HG03575 (cell line): ENCODE measurements at regions not wholly inside any gene's neighbourhood (a gene's known extent, or its start where the extent isn't known, plus 50 kb on each side); places are given as distances from the start of the nearest gene placed in this dataset.

Experiments
- ATAC-seq: cut with Tn5 transposase; IDR thresholded peaks from one replicate; pipeline ENCODE4 v1.9.1; 2021; ENCODE audit not compliant: unreplicated experiment, insufficient number of reproducible peaks, low FRiP score; ENCODE audit errors: extremely low read depth

DNA sequence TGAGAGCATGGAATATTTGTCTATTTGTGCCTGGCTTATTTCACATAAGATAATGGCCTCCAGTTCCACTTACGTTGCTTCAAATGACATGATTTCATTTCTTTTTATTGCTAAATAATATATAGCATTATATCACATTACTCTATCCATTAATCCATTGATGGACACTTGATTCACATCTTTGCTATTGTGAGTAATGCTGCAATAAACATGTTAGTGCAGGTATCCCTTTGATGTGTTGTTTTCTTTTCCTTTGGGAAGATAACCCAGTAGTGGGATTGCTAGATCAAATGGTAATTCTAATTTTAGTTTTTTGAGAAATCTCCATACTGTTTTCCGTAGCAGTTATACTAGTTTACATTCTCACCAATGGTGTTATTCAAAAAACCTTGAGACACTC lies 1343.3 kb upstream of the TMEFF2 start:
- ATAC-seq = no peak

DNA sequence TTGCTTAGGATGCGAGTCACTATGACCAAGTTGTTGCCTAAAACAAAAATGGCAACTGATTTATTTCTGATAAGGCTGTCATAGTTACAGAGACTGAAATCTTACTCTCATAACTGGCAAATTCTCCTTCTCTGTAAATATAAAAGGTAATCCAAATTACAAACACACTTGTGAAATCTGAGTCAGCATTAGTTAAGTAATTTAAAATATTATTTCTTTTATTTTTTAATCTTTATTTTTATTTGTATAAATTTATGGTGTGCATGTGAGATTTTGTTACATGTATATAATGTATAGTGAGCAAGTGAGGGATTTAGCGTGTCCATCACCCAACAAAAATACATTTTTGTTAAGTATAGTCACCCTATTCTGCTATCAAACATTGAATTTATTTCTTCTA lies 1342.8 kb upstream of the TMEFF2 start:
- no peak for ATAC-seq

DNA sequence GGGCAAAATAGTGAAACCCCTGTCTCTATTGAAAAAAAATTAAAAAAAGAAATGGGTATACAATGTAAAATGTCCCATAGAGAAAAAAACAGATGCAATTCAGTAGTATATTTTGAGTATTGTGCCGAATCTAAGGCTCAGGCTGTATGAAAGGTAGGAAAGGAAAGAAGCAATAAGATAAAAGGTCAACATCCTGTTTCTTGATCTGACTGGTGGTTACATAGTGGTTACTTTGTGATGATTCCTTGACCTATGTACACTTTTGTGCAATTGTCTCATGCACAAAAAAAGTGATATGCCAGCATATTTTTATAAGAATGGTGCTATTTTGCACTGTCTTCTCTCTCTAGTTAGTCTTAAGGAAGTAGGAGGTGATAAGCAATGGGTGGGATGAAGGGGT lies 1333.7 kb upstream of the TMEFF2 start:
- ATAC-seq = no peak

DNA sequence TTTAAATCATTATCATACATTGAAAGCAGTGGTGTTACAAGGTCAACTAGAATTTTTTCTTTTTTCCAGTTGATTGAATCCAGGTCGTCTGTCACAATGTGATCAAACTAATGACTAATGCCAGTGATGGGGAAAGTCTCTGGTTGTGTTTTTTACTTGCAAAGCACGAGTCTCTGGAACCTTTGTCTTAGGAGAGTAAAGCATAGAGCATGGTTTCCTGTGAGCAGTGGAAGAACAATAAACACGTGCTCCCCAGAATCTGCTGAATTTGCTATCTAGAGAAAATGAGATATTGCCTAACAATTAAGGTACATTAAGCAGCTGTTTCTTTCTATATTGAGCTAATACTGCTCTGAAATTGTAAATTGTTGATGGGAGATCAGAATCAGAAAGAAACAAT lies 1332.4 kb upstream of the TMEFF2 start:
- ATAC-seq = no peak

DNA sequence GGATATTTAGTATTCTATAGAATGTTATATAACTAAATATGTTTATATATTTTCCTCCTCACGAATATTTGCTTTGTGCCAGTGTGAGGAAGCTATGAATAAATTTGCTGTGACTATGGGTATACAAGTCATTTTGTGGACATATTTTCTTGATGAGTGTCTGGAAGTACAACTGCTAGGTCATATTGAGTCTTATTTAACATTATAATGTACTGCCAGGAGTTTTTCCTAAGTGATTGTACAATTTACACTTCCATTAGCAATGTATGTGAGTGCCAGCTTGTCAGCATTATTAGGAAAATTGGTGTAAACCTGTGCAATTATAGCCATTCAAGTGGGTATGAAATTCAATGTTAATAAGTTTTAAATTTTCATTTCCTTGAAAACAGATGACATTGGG lies 1328.9 kb upstream of the TMEFF2 start:
- ATAC-seq = no peak

DNA sequence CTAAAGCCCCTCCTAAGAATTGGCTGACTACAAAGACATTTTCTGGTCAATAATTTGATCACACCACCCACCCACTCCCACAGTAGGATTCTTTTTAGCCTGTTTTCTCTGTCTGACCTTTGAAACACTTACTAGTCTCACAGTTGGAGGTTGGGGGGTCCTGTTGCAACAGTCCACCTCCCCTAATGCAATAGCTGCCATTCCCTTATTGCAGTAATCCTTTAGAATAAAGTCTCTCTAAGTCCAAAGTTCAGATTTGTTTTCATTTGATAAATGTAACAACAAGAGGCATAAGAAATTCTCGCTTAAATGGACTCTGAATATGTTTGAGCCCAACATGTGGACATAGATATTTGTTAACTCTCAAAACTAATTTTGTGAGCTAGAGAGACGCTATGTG lies 1326.8 kb upstream of the TMEFF2 start:
- no peak for ATAC-seq

DNA sequence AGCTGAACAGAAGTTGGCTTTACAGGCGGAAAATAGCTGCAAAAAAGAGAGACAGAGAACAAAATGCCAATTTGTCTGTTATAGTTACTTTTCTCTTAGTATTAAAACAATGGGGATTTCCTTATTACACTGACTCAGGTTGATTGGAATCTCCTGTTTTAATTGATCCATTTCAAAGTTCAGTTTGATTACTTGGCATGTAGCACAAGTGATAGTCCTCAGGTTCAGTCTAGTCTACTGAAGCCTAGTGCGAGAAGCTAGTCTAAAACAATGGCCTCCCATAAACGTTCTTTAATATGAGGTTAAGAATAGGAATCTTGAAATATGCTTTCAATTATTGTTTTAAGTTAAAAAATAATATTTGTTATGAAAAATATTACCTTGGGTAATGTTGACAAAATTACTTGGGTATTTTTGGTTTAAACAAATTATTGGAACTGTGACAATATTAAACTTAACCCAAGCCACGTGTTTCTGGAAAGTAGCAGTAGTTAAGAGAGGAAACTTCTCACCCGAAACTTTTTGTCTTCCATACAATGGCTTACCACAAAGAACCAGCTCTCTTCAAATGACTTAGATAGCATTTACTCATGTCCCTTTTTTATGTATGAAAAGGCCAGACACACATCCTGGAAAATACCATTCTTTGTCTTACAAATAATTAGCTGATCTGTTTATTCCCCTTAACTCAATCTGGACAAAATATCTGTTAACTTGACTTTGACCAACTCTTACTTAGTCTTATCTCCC lies 1326.2 kb upstream of the TMEFF2 start:
- ATAC-seq = no peak

DNA sequence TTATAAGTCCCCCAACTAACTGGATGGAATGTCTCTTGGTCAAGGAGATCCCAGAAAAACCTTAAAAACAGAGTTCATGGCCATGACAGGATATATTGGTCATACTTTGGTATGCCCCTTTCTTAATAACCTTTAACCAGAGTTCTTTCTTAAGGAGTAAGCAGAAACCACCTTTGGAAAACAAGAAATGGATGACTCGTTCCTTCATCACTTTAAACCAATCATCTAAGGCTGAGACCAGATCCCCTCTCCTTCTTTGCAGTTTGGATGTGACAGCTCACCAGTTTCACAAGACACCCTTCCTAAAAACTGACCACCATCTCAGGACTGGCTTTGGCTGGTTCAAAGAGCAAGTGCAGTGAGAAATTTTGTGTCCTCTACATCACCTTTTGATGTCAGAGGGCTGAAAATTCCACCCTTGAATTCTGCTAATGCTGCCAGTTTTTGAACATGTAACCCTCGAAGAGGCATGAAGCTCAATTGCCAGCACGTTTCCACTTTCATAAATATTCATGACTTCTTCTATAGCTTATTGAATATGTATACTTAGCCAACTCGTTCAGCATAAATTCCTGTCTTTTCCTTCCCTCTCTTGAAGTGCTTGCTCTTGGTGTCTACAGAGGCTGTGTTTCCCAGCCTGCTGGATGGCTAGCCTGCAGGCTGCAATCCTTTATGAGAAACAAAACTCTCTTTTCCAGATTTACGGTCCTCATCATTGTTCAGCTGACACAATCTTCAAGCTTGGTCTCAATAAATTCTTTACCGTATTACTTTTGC lies 1323.5 kb upstream of the TMEFF2 start:
- no peak for ATAC-seq

DNA sequence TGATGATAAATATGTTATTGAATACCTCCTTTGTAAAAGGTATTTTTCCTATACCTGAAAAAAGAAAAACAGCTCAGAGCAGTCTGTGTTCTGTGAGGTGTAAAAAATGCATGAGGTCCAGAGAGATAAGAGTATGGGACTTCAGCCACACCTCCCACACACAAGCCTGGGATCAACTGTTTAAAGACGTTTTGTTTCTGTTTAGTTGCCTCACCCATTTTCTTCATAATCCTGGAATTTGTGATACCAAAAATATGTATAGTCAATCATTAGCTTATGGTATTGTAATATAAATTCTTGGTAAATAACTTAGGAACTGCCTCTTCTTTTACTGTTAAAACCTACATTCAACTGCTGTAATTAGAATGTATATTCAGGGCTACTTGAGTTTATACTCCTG lies 1322.9 kb upstream of the TMEFF2 start:
- no peak for ATAC-seq

DNA sequence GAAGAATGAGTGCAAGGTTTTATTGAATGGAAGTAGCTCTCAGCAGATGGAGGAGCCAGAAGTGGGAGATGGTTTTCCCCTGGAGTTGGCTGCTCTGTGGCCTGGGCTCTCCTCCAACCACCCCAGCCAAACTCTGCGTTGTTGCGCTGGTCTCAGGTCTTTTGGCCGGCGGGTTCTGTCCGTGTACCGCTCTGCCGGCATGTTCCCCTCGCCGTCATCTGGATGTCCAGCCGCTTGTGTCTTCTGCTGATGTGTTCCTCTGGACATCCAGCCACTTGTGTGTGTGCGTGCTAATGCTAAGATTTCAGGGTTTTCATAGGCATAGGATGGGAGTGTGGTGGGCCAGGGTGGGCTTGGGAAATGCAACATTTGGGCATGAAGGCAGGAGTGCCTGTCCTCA lies 1311.3 kb upstream of the TMEFF2 start:
- no peak for ATAC-seq

DNA sequence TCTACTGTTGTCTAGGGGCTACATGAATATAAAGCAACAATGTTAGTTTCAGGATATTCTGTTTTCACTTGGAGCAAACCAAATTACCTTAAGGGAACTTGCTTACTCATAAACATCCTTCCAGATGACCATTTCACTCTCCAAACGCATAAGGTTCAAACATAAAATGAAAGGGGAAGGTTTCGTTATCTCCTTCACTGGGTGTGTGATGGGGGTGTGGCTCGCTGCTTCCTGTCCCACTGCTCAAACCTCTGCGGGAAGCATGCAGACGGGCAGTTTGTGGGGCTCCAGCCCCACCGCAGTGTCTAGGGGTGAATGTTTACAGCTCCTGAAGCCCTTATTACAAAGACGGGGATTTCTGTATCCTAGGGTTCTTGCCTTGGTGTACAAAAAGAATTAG lies 1310.9 kb upstream of the TMEFF2 start:
- no peak for ATAC-seq

DNA sequence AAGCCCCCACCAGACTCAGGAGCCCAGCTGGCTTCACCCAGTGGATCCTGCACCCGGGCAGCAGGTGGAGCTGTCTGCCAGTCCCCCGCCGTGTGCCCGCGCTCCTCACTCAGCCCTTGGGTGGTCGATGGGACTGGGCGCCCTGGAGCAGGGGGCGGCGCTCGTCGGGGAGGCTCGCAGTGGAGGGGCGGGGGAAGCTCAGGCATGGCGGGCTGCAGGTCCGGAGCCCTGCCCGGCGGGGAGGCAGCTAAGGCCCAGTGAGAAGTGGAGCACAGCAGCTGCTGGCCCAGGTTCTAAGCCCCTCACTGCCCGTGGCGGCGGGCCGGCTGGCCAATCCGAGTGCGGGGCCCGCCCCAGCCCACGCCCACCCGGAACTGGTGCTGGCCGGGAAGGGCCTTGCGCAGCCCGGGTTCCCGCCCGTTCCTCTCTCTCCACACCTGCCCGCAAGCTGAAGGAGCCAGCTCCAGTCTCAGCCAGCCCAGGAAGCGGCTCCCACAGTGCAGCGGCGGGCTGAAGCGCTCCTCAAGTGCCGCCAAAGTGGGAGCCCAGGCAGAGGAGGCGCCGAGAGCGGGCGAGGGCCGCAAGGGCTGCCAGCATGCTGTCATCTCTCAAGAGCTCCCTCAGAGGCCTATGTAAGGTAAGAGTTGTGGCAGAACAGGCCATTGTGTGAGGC lies 1307.8 kb upstream of the TMEFF2 start:
- no peak for ATAC-seq

DNA sequence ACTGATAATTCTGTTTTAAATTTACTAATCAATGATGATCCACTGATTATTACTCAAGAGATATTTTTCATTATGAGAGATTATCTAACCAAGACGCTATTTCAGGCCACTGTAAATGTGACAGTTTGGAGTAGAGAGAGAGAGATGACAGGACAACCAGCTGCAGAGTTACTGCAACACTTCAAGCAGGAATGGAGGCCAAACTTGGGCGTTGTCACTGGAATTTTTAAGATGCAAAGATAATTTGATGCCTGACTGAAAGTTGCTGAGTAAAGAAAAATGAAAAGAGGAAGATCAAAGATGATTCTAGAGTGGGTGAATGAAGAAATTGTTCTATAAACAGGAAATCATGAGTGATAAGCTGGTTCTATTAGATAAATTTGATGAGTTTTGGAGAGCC lies 1302.1 kb upstream of the TMEFF2 start:
- ATAC-seq = no peak

DNA sequence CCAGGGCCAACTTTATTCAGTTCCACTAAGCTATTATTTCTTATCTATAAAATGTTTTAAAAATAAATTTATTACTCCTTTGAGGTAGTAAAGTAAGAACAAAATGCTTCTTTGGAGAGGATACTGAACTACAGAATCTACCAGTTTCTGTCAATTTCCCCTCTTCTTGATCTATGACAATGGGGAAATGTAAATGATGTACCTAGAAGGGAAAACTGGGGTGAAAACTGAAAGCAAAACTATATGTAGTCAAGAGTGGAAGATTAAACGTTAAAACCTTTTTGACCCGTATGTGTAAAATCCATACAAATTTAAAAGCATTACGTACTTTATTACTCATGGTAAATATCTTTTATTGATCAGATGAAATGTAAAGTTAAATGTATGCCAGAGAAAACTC lies 1287.8 kb upstream of the TMEFF2 start:
- peak; percentile 91 for ATAC-seq

DNA sequence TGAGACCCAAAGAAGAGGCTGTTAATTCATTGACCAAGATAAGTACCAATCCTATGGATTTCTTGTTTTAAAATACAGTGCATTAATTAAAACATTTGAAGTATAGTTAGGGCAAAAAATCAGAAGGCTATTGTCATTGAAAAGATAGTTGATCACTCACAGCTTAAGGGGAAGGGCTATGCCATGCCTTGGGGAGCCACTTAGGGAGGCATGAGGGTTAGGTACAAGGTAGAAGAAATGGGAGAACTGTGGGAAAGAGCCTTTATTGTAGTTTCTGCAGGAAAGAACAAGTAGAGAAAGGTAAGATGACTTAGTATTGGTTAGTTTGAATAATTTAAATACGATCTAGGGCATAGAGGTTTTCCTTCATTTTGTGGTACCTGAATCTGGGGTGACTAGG lies 1285.5 kb upstream of the TMEFF2 start:
- ATAC-seq = no peak

DNA sequence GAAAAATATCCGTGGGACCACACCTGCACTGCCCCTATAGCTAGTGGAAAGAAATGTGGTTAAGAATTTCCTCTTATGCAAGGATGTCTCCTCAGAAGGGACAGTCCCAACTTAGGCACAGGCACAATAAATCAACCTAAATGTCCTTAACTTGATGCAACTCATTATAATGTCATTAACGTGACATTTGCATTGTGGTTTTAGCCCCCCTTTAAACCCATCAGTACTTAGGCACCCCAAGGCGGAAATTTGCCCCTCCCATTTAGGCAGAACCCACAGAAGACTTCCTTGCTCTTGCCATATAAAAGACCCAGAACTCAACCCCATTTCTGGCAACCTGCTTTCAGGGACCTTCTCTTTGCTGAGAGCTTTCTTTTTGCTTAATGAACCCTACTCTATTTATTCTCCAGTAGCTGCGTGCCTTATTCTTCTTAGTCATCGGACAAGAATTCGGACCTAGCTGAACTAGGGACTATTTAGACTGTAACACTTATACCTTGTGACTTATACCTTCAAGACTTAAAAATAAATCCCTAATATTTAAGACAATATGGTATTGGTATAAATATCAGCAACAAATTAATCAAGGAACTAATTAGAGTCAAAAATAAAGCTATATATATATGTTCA lies 1281.6 kb upstream of the TMEFF2 start:
- no peak for ATAC-seq

DNA sequence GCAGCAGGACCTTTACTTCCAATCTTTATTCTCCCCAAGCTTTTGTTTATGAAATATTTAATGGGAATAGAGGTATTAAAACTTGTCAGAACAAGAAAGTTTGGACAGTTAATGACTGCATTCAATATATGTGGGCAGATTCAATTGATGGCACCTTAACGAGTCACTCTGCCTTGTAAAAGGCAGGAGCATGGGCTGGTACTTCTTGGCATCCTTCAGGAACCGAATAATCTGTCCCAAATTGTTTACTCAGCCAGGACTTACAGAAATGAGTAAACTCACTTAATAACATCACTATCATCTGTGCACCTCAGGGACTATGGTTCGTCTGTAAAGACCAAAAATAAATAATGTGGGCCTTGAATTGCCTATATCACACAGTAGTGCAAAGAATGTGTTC lies 1280.3 kb upstream of the TMEFF2 start:
- ATAC-seq = no peak

DNA sequence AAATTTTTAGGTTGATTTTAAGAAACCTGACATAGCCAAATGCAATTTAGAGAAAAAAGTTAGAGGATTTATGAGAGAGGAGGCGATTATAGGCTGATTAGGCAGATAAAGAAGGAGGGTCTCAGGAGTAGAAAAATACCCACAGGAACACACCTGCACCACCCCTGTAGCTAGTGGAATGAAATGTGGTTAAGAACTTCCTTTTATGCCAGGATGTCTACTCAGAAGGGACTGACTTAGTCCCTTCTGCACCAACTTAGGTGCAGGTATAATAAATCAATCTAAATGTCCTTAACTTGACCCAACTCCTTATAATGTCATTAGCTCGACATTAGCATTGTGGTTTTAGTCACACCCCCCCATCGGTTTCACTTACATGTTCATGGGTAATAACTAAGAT lies 1274.5 kb upstream of the TMEFF2 start:
- ATAC-seq = no peak

DNA sequence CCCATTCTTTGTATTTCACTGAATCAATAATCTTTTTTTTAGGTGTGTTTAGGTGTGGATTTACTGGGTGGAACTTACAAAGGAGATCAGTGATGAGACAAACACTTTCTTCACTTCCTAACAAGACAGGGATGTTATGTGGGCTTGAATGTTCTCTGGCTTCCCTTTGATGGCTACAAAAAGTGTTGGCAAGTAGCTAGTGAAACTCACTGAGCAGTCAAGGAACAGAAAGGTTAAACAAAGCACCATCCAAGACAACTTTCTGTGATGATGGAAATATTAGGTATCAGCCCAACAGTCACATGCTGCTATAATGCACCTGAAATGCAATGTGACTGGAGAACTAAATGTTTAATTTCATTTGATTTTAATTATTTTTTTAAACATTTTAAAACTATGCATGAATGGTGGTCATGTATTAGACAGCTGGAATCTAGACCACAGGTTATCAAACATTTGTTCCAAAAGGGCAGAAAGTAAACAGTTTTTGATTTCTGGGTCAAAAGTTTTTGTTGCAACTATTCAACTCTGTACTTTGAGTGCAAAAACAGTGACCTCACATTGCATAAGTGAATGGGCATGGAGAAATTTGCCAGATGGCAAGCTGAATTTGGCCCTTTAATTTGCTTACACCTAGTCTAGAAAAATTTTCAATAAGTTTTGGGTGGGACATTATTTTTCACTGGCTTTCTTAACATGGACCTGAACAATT lies 1272.7 kb upstream of the TMEFF2 start:
- ATAC-seq = no peak
